Lung microvascular endothelial cell (primary cell): ENCODE measurements at regions not wholly inside any gene's neighbourhood (a gene's known extent, or its start where the extent isn't known, plus 50 kb on each side); places are given as distances from the start of the nearest gene placed in this dataset.
A peak's percentile ranks its signal among the peaks of the same experiment; 100 is the strongest.
"Not testable (repeated sequence)": the region's sequence is repeated elsewhere in the genome, so short reads cannot be mapped to it uniquely, and the experiment has no call there.

Experiments used
- DNase-seq, 2 donors: peaks; one replicate each; pipeline versions ENCODE4 v3.0.0 to v3.0.0-alpha.2; 2010; ENCODE audit warnings: low read depth in 2 of 2

GRCh38 chr13:38002606-38003005, 133.0 kb upstream of the TRPC4 start:
- peak in 1 of 2 donors; percentile 2 for DNase-seq

DNA sequence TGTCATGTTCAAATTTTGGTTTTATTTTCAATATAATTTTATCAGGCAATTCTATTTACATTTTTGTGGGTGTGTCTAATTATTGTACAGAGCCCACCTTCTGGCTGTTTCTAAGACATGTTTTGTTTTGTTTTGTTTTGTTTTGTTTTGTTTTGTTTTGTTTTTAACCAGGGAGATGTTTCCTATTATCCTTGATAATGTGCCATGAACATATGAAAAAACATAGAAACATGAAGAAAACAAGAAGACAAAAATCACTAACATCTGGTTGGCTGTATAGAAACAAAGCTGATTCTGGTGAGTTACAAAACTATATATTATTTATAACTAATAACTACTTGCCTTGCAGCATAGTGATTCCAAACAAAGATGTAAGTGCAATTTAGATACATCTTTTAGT, 128.1 kb upstream of the TRPC4 start:
- no peak for DNase-seq

DNA sequence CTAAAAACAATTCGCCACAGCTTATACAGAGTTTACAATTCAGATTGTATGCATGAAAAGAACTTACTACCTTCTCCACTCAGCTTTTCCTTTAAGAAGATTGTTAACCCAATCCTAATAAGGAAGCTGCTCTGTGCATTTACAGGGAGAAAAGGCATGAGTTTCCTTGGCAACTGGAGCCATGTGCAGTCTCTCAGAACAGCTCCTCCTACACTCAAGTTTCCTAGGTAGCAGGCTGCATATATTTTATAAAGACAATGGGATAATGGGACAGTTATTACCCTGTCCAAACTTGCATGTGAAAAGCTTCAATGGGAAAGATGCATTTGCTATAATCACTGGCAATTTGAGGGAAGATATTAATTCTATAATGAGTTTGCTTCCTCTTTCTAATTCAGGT, 125.5 kb upstream of the TRPC4 start:
- DNase-seq, result no peak

DNA sequence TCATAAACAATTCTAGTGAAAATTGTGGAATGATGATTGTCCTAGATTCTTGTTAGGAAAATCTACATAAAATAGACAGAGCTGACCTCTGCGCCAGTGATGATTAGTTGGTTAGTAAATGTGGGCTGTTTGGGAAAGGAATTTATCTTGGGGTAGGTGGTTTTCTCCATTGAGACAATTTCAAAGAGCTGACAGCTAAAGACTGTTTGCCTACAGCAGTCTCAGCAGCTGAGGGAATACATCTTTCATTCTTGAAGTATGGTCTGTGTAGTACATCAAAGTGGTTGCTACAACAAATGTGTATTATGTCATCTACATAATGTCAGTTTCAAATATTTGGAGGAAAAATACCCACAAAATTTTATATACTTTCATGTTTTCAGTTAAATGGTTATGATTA, 117.2 kb upstream of the TRPC4 start:
- no peak for DNase-seq

DNA sequence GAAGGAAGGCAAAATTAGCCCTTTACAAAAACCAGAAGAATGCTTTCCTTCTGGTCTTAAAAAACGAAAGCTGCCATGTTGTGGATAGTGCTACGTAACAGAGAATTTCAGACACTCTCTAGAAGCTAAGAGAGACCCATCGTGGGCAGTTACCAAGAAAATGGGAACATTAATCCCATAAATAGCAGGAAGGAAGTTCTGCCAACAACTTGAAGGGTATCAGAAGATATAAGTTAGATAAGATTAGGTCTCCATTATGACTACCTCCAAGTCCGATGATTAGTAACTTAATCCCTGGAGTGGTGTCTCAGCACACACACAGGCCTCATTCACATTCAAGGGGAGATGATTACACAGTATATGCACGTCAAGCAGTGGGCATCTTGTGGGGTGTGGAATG, 115.7 kb upstream of the TRPC4 start:
- DNase-seq, result no peak

DNA sequence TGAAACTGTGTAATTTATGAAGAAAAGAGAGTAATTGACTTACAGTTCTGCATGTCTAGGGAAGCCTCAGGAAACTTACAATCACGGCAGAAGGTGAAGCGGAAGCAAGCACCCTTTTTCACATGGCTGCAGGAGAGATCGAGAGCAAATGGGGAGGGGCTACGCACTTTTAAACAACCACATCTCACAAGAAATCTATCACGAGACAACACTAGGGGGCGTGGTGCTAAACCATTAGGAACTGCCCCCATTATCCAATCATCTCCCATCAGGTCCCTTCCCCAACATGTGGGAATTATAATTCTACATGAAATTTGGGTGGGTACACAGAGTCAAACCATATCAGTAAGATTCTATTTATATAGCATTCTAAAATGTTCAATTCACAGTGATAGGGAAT, 114.8 kb upstream of the TRPC4 start:
- DNase-seq, result no peak

DNA sequence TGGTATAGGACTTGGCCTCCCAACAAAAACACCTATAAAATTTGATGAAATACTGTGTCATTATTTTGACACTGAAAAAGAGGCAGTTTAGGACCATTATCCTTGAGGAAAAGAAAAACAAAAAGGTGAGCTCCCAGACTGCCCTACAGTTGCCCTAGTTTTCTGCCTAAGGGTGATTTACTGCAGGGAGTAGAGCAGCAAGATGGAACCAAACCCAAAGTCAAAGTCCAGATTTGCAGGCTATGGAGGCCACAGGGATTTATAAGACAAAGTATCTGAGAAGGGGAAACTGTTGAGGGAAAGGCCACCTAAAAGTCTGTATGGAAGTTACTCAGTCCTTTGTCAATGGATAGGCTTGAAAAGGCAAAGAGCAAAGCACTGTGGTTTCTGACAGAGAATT, 112.4 kb upstream of the TRPC4 start:
- DNase-seq, result no peak

GRCh38 chr13:37978680-37979079, 109.1 kb upstream of the TRPC4 start:
- DNase-seq, result no peak

- no peak for DNase-seq
Measured at GRCh38 chr13:37968555-37968954, 99.0 kb upstream of the TRPC4 start.

GRCh38 chr13:37966266-37966665, 96.7 kb upstream of the TRPC4 start:
- no peak for DNase-seq

DNA sequence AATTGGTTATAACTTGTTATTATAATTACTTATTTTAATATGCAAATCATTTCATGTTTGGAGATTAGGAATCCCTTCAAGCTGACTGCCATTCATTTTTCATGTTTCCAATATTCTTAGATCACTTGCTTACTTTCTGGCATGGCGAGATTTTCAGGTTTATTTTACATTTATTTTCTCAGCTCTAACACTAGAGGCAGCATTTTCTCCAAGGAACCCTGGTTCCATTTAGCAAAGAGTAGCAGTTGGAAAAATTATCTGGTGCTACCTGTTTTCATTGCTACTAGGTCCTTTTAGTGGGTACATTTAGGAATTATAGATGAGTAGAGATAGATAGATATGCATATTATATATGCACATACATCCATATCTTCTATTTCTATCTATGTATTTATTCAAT, 90.9 kb upstream of the TRPC4 start:
- DNase-seq, result no peak

- DNase-seq, result no peak
Measured at GRCh38 chr13:37959284-37959683, 89.7 kb upstream of the TRPC4 start.

- no peak for DNase-seq
Measured at GRCh38 chr13:37956536-37956935, 87.0 kb upstream of the TRPC4 start.

DNA sequence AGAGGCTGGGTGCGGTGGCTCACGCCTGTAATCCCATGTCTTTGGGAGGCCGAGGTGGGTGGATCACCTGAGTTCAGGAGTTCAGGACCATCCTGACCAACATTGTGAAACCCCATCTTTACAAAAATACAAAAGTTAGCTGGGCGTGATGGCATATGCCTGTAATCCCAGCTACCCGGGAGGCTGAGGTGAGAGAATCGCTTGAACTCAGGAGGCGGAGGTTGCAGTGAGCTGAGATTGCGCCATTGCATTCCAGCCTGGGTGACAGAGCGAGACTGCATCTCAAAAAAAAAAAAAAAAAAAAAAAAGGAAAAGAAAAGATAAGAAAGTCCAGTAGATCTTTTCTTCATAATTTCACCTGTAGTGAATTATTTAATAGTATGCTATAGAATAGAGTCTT, 85.0 kb upstream of the TRPC4 start:
- DNase-seq, result not testable (repeated sequence)

DNA sequence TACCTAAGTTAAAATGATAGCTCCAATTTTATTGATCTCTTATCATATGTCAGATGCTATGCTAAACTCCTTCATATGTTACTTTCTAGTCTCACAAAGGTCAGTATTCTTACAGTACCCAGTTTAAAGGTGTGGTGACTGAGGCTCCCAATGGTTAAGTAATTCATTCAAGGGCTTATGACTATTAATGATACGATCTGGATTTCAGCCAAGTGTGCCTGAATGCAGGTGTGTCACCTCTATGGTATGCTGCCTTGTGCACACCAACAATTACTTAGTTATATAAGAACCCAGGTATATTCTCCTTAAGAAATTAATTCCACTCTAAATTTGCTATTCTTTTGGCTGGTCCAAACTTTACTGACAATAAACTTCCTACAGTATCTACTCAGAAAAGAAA, 84.6 kb upstream of the TRPC4 start:
- DNase-seq, result no peak

GRCh38 chr13:37953696-37954095, 84.1 kb upstream of the TRPC4 start:
- no peak for DNase-seq

GRCh38 chr13:37950016-37950415, 80.4 kb upstream of the TRPC4 start:
- no peak for DNase-seq

- DNase-seq, result no peak
Measured at GRCh38 chr13:37947419-37948140, 78.0 kb upstream of the TRPC4 start.

- DNase-seq, result no peak
Measured at GRCh38 chr13:37945651-37946575, 76.3 kb upstream of the TRPC4 start.

DNA sequence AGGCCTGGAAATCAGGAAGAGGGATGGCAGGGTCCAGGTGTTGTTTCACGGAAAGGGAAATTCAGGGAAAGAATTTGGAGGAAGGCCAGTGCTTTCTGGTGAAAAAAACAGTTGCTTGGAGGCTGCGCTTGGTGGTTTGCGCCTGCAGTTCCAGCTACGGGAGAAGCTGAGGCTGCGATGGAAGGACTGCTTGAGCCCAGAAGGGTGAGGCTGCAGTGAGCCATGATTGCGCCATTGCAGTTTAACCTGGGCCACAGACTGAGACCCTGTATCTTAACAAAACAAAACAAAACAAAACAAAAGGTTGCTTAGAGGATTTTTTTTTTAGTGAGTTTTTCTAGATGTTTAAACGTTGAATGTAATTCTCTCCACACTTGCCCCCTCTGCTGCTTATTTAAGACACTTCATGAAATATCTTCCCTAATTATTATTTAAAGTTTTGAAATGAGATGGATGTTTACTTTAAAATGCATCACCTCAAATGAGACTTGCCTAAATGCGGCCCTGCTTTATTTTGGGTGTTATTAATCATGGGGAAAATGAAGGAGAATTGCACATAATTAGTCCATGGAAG, 75.4 kb upstream of the TRPC4 start:
- DNase-seq, result no peak

DNA sequence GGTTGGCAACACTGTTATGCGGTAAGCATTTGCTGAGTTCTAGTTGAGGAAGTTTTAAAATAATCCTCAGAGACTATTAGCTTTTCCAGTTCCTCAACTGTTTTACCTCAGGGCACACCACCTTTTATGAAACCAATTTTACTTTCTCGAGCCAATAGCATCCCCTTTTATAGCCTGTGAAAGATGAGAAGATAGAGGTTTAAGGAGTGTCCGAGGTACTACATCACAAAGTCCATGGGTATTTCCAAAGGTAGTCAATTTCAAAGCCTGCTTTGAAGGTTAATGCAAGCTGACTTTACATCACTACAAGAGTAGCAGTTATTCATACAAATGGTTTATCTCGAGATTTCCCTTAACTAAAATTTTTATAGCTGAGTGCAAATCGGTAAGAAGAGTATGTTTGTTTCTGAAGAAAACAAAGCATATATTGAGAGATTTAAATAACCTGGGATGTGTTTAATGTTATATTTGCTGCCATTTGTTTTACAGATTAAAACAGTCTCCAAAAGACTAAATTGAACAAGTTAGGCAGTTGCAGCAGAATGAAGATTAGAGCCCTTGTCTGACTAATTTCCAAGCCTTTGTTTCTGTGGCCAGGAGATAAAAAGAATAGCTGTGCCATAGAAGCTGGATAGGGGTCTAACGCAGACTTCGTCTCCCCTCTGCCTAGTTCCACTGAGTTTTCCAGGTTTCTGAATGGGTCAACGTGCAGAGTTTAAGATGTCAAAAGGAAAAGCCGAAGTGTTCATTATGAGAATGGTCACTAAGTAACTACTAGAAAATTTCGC, 74.7 kb upstream of the TRPC4 start:
- no peak for DNase-seq

DNA sequence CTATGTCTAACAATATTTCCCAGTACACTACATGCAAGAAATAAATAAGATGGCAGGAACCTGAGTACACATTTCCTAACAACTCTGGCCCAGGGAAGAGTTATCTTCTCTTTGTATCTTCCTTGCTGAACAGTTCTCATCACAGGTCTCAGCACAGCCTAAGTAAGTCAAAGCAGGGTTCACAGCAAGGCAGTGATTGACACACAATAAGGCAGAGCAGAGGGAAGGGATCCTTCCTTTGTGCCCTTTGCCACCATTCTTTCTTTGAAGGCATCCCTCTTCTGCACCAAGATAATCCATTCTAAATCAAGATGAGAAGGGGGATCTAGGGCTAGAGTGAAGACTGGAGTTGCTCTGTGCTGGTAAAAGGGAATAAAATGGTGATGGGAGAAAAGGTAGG, 73.4 kb upstream of the TRPC4 start:
- no peak for DNase-seq
